GM21447 (cell line): ENCODE measurements at regions not wholly inside any gene's neighbourhood (a gene's known extent, or its start where the extent isn't known, plus 50 kb on each side); places are given as distances from the start of the nearest gene placed in this dataset.
"Not testable (repeated sequence)": the region's sequence is repeated elsewhere in the genome, so short reads cannot be mapped to it uniquely, and the experiment has no call there.

ENCODE experiments used
- ATAC-seq: cut with Tn5 transposase; IDR thresholded peaks from one replicate; pipeline ENCODE4 v1.9.1; 2021; ENCODE audit not compliant: unreplicated experiment

- ATAC-seq: not testable (repeated sequence)
These were observed 52.9 kb downstream of the CDY2B start for GRCh38 chrY:17827155-17827554.

- ATAC-seq: not testable (repeated sequence)
These were observed 60.3 kb downstream of the CDY2B start for GRCh38 chrY:17819700-17820099.

- ATAC-seq: not testable (repeated sequence)
These were observed 60.9 kb downstream of the CDY2B start for GRCh38 chrY:17819025-17819646.

- not testable (repeated sequence) for ATAC-seq
These were observed 62.6 kb downstream of the CDY2B start for GRCh38 chrY:17817076-17818068.

GRCh38 chrY:17812664-17813063, 67.4 kb downstream of the CDY2B start:
- not testable (repeated sequence) for ATAC-seq

GRCh38 chrY:17799915-17800314, 80.1 kb downstream of the CDY2B start:
- ATAC-seq: not testable (repeated sequence)

GRCh38 chrY:17787214-17787613, 92.8 kb downstream of the CDY2B start:
- ATAC-seq: not testable (repeated sequence)

GRCh38 chrY:17766000-17766699, 113.9 kb downstream of the CDY2B start:
- not testable (repeated sequence) for ATAC-seq

- ATAC-seq: not testable (repeated sequence)
These were observed 120.8 kb downstream of the CDY2B start for GRCh38 chrY:17759213-17759612.

GRCh38 chrY:17752887-17753497, 127.0 kb downstream of the CDY2B start:
- ATAC-seq: not testable (repeated sequence)

- ATAC-seq: not testable (repeated sequence)
These were observed 140.2 kb downstream of the CDY2B start for GRCh38 chrY:17739852-17740251.

GRCh38 chrY:17729474-17729873, 150.5 kb downstream of the CDY2B start:
- peak; percentile 51 for ATAC-seq

- ATAC-seq: not testable (repeated sequence)
These were observed 163.5 kb downstream of the CDY2B start for GRCh38 chrY:17716329-17717043.

- ATAC-seq: not testable (repeated sequence)
These were observed 212.0 kb downstream of the CDY2B start for GRCh38 chrY:17668037-17668436.

GRCh38 chrY:17643052-17643451, 237.0 kb downstream of the CDY2B start:
- ATAC-seq: not testable (repeated sequence)

GRCh38 chrY:17634484-17634883, 245.5 kb downstream of the CDY2B start:
- ATAC-seq: not testable (repeated sequence)

- not testable (repeated sequence) for ATAC-seq
These were observed 268.8 kb downstream of the CDY2B start for GRCh38 chrY:17611256-17611655.

- not testable (repeated sequence) for ATAC-seq
These were observed 269.4 kb downstream of the CDY2B start for GRCh38 chrY:17610649-17611048.

- not testable (repeated sequence) for ATAC-seq
These were observed 272.9 kb downstream of the CDY2B start for GRCh38 chrY:17607150-17607549.

GRCh38 chrY:17599263-17599662, 280.8 kb downstream of the CDY2B start:
- not testable (repeated sequence) for ATAC-seq
